ENCODE measurements at regions not wholly inside any gene's neighbourhood (a gene's known extent, or its start where the extent isn't known, plus 50 kb on each side); places are given as distances from the start of the nearest gene placed in this dataset.

- TF ChIP-seq CTCF (IDR thresholded peaks at IDR 0.05) (peak; percentile 63), ZFX (IDR thresholded peaks at IDR 0.05; ENCODE audit: borderline replicate concordance) (no peak)
Measured at GRCh38 chrX:93422693-93423092, 250.7 kb downstream of the NAP1L3 start.
